ENCODE measurements at regions not wholly inside any gene's neighbourhood (a gene's known extent, or its start where the extent isn't known, plus 50 kb on each side); places are given as distances from the start of the nearest gene placed in this dataset.

DNA sequence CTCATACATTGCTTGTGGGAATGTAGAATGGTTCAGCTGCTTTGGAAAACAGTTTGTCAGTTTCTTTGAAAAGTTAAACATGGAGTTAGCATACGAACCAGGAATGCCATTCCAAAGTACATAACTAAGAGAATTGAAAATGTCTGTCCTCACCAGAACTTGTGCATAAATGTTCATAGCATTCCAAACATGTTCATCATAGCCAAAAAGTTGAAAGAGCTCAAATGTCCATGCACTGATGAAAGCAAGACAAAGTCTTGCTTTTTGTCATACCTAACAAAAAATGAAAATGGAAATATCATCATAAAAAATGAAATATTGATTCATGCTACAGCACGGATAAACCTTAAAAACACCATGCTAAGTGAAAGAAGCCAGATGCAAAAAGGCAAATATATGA lies 408.8 kb upstream of the UBE2E3 start:
- DNase-seq (ENCODE audit: low spot score in 2 of 2), result no peak
- H3K4me3 ChIP-seq (ENCODE audit: low read depth, poor library complexity, severe bottlenecking), result no peak overlapping the region
- intact Hi-C loops (cut with DNase I; ENCODE audit: low total_unique reads), result no loop called here
- 53 to 63% methylated on average over 2 of the region's 2 CpGs for WGBS, 2 donors
- no peak for TF ChIP-seq POLR2A (IDR thresholded peaks at IDR 0.05)
- TF ChIP-seq, protein P1, sequence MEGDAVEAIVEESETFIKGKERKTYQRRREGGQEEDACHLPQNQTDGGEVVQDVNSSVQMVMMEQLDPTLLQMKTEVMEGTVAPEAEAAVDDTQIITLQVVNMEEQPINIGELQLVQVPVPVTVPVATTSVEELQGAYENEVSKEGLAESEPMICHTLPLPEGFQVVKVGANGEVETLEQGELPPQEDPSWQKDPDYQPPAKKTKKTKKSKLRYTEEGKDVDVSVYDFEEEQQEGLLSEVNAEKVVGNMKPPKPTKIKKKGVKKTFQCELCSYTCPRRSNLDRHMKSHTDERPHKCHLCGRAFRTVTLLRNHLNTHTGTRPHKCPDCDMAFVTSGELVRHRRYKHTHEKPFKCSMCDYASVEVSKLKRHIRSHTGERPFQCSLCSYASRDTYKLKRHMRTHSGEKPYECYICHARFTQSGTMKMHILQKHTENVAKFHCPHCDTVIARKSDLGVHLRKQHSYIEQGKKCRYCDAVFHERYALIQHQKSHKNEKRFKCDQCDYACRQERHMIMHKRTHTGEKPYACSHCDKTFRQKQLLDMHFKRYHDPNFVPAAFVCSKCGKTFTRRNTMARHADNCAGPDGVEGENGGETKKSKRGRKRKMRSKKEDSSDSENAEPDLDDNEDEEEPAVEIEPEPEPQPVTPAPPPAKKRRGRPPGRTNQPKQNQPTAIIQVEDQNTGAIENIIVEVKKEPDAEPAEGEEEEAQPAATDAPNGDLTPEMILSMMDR (IDR thresholded peaks at IDR 0.05), result no peak

DNA sequence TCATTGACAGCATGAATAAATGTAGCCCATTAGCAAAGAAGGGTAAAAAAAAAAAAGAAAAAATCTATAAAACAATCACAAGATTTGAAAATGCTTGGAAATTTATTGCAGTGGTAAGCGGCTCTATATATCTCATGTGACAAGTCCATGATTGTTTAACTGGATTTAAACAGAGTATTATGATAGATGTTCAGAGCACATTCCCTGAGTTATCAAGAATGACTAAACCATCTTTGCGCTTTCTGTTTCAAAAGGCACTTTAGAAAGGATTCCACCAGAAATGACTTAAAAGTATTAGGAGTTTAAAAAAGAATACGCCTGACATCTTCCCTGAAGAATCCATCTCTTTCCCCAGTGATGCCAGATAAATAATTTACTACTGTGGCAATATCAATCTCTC lies 409.5 kb upstream of the UBE2E3 start:
- TF ChIP-seq, protein P1 (IDR thresholded peaks at IDR 0.05), result no peak
- TF ChIP-seq POLR2A (IDR thresholded peaks at IDR 0.05), result no peak
- no peak overlapping the region for H3K4me3 ChIP-seq (ENCODE audit: low read depth, poor library complexity, severe bottlenecking)
- no peak for DNase-seq (ENCODE audit: low spot score in 2 of 2)
- WGBS, 2 donors, result 88 to 96% methylated on average over 3 of the region's 3 CpGs
- intact Hi-C loops (cut with DNase I; ENCODE audit: low total_unique reads), result no loop called here

DNA sequence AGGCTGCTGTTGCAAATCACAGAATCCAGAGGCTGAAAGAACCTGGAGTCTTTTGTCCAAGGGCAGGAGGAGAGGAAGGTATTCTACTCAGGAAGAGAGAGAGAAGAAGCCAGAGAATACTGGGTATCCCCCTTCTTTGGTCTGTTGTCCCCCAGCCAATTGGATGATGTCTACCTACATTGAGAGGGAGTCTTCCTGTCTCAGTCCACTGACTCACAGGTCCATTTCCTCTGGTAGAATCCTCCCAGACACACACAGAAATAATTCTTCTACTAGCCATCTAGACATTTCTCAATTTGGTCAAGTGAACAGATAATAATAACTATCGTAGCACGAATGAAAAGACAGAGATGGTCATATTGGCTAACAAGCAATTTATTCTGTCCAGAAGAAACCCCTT lies 416.4 kb upstream of the UBE2E3 start:
- 93 to 98% methylated on average over 2 of the region's 2 CpGs for WGBS, 2 donors
- TF ChIP-seq, protein P1 (IDR thresholded peaks at IDR 0.05), result no peak
- TF ChIP-seq POLR2A (IDR thresholded peaks at IDR 0.05), result no peak
- intact Hi-C loops (cut with DNase I; ENCODE audit: low total_unique reads), result no loop called here
- no peak for DNase-seq (ENCODE audit: low spot score in 2 of 2)
- H3K4me3 ChIP-seq (ENCODE audit: low read depth, poor library complexity, severe bottlenecking), result no peak overlapping the region

DNA sequence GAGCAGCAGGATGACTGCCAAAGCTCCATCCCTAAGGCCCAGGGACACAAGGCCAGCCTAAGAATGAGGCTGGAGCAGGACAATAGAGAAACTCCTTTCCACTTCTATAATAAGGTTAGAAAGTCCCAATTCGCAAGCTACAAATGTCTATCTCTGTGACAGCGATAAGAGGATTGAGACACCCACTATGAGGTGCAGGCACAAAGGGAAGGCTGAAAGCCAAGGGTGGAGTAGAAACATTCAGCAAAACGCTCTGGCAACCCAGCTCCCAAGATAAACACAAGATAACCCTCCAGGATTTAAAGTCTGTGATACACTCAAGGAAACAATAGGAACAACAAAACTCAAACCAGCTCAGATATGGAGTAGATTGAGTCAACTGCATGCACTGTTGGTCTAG lies 418.0 kb upstream of the UBE2E3 start:
- no peak overlapping the region for H3K4me3 ChIP-seq (ENCODE audit: low read depth, poor library complexity, severe bottlenecking)
- intact Hi-C loops (cut with DNase I; ENCODE audit: low total_unique reads), result no loop called here
- TF ChIP-seq, protein P1 (IDR thresholded peaks at IDR 0.05), result no peak
- no peak for TF ChIP-seq POLR2A (IDR thresholded peaks at IDR 0.05)
- 53 to 58% methylated on average over 3 of the region's 3 CpGs for WGBS, 2 donors
- no peak for DNase-seq (ENCODE audit: low spot score in 2 of 2)

- H3K4me3 ChIP-seq (ENCODE audit: low read depth, poor library complexity, severe bottlenecking), result no peak overlapping the region
- no peak for DNase-seq (ENCODE audit: low spot score in 2 of 2)
- WGBS, 2 donors, result 35 to 41% methylated on average over 5 of the region's 5 CpGs
- intact Hi-C loops (cut with DNase I; ENCODE audit: low total_unique reads), result no loop called here
- TF ChIP-seq, protein P1 (IDR thresholded peaks at IDR 0.05), result no peak
- no peak for TF ChIP-seq POLR2A (IDR thresholded peaks at IDR 0.05)
Measured at GRCh38 chr2:180559771-180560170, 420.6 kb upstream of the UBE2E3 start.

GRCh38 chr2:180559038-180559437 lies 421.4 kb upstream of the UBE2E3 start:
- intact Hi-C loops (cut with DNase I; ENCODE audit: low total_unique reads), result no loop called here
- DNase-seq (ENCODE audit: low spot score in 2 of 2), result no peak
- H3K4me3 ChIP-seq (ENCODE audit: low read depth, poor library complexity, severe bottlenecking), result no peak overlapping the region
- TF ChIP-seq, protein P1 (IDR thresholded peaks at IDR 0.05), result no peak
- no peak for TF ChIP-seq POLR2A (IDR thresholded peaks at IDR 0.05)

All from lower leg skin (tissue), 4 donors.